HG02885 (cell line): ENCODE measurements at regions not wholly inside any gene's neighbourhood (a gene's known extent, or its start where the extent isn't known, plus 50 kb on each side); places are given as distances from the start of the nearest gene placed in this dataset.
A peak's percentile ranks its signal among the peaks of the same experiment; 100 is the strongest.
"Not testable (repeated sequence)": the region's sequence is repeated elsewhere in the genome, so short reads cannot be mapped to it uniquely, and the experiment has no call there.

Source experiments
- ATAC-seq: cut with Tn5 transposase; IDR thresholded peaks from one replicate; pipeline ENCODE4 v1.9.1; 2021; ENCODE audit warnings: mild to moderate bottlenecking; ENCODE audit not compliant: unreplicated experiment, poor library complexity

DNA sequence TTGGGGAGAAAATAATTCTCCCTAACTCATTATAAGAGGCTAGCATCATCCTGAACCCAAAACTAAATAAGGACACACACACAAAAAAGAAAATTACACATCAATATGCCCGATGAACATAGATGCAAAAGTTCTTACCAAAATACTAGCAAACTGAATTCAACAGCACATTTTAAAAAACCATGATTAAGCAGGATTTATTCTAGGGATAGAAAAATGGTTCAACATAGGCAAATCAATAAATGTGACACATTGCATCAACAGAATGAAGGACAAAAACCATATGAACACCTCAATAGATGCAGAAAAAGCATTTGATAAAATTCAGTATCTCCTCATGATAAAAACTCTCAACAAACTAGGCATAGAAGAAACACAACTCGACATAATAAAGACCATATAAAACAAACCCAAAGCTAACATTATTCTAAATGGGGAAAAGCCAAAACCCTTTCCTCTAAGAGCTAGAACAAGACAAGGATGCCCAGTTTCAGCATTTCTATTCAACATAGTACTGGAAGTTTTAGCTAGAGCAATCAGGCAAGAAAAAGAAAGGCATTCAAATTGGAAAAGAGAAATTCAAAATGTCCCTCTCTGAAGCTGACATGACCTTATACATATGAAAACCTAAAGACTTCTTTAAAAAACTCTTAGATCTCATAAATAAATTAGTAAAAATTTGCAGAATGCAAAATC is 200.9 kb downstream of the NKX6-1 start:
- ATAC-seq: no peak

DNA sequence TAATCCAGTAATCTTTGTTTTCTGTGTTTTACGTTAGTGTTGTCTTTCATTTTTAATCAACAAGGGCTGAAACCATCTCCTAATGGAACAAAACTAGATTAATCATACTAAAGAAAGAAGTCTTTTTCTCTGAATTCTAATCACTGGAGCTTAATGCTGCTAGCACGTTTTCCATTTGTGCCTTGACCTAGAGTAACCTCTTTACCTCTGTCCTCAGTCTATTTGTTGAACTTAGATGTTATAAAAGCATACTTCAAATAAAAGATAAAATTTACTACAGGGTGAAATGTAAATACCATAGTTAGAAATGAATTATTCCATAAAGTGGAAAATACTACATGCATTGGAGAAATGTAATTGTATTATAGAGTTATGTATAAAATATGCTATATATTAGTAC is 207.1 kb downstream of the NKX6-1 start:
- ATAC-seq: no peak

DNA sequence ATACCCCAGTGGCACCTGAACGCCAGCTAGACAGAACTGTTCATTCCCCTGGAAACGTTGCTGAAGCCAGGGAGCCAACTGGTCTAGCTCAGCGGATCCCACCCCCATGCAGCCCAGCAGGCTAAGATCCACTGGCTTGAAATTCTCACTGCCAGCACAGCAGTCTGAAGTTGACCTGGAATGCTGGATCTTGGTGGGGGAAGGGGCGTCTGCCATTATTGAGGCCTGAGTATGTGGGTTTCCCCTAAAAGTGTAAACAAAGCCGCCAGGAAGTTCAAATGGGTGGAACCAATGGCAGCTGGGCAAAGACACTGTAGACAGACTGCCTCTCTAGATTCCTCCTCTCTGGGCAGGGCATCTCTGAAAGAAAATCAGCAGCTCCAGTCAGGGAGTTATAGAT is 213.0 kb downstream of the NKX6-1 start:
- ATAC-seq: no peak

DNA sequence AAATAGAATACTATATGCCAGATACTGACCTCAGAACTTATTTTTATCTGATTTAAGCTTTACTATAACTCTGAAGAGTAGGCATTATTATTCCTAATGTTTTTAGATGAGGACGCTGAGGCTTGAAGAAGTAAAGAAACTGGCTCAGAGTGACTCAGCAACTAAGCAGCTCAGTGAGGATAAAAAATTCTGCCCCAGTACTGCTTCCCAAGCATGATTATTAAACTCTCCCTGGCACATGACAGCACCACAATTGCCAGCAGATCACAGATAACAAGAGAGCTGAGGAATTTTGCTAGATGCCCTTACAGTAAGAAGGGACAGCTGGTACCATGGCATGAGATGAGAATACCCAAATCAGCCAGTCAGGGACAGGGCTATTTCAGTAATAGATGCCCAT is 219.4 kb downstream of the NKX6-1 start:
- ATAC-seq: no peak

DNA sequence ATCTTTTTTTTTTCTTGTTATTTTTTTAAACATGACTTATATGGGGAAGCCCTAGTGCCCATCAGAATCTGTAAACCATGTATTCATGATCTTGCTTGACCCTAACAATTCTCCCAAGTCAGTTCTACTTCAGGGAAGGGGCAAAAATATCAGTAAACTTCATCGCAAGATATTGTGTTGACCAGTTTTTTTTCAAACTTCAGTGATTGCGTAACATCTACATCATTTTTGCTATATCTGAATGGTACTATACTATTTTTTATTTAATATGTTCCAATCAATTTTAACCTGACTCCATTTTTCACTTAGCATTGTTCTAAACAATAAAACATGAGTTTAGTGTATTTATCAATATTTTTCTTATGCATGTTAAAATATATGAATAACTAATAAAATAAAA is 221.2 kb downstream of the NKX6-1 start:
- ATAC-seq: no peak

DNA sequence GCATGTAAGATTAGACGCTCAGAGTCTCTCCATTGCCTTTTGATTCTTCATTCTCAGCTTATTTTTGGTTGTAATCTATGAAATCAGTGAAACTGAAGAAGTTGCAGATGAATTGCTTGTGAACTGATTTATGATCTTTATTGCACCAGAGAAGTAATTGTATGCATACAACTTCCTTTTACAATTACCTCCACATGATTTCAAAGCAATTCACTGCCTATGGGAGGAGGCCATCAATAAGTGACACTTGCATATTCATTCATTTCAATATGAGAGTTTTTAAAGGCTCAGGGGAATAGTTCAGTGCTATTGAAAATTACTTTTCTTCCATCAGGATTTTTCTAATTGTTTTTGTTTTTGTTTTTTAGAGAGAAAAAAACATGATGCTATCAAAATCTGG is 222.3 kb downstream of the NKX6-1 start:
- ATAC-seq: no peak

DNA sequence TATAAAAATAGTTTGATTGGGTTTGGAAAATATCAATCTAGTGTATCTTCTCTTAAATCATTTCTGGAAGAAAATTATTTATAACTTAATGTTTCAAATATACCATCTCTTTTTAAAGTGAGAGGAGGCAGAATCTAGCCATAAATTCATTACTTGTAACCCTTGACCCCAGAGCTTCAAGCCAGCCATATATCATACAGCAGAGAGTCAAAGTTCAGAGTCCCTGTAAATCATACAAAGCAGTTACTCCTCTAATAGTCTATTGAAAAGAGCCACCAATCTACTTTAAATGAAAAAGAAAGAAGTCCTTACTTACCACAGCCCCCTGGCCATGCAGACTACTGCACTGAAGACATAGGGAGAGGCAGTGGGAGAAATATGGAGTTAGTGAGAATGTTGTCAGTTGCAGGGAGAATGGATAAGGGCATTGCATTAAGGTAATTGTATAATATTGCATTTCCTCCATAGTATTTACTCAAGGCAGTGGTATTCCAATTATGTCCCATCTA is 229.5 kb downstream of the NKX6-1 start:
- no peak for ATAC-seq

DNA sequence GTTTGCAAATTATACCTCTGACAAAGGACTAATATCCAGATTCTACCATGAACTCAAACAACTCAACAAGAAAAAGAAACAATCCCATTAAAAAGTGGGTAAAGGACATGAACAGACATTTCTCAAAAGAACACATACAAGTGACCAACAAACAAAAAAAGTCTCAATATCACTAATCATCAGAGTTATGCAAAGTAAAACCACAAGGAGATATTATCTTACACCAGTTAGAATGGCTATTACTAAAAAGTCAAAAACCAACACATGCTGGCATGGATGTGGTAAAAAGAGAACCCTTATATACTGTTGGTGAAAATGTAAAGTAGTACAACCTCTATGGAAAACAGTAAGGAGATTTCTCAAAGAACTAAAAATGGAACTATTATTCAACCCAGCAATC is 234.4 kb downstream of the NKX6-1 start:
- ATAC-seq: no peak

DNA sequence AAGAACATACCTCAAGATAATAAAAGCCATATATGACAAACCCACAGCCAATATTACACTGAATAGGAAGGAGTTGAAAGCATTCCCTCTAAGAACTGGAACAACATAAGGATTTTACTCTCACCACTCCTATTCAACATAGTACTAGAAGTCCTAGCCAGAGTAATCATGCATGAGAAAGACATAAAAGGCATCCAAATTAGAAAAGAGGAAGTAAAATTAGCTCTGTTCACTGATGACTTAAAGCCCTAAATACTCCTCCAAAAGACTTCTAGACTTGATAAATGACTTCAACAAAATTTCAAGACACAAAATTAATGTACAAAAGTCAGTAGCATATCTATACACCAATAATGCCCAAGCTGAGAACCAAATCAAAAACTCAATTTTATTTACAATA is 235.7 kb downstream of the NKX6-1 start:
- peak; percentile 70 for ATAC-seq

DNA sequence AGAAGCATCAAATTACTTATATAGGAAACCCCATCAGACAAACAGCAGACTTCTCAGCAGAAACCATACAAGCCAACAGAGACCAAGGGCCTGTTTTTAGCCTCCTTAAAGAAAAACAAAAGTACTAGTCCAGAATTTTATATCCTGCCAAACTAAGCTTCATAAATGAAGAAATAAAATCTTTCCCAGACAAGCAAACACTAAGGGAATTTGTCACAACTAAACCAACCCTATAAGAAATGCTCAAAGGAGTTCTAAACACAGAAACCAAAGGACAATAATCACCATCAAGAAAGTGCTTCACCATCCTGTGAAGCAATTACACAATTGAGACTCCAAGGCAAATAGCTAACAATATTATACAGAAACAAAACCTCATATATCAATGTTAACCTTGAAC is 238.6 kb downstream of the NKX6-1 start:
- no peak for ATAC-seq

DNA sequence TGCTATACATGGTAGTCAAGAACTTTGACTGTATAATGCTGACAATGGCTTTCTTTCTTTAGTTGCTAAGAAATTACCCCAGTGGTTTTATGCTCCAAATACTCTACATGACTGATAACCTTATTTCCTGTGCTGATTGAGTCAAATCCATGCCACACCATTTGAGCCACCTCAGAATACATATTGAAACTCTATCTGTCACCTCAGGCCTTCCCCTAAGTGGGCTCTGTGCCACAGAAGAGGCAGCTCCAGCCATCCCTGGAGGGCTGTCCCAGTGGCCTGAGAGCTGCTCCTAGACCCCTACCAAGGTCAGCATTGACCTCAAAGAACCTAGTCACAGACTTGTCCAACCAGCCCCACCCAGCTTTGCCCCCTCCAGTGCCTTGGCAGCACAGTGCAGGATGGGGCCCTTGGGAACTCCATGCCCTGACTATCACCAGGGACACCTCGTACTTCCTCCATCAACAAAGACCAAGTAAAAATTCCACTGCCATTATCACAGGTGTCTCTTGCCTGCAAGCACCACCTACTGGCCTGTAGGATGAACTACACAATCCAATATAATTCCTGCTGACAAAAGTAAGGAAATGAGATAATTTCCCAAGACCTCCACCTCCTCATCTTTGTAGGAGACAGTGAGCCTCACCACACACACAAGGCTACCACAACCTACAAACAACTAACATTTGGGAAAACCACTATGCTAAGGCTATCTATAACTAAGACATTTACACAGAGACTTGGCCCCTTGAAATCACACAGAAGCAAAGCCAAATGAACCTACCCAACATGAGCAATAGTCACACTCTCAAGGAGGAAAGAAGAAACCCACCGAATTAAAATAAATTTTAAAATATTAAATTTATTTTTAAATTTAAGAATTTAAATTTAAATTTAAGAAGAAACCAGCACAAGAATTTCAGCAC is 239.9 kb downstream of the NKX6-1 start:
- peak; percentile 71 for ATAC-seq

DNA sequence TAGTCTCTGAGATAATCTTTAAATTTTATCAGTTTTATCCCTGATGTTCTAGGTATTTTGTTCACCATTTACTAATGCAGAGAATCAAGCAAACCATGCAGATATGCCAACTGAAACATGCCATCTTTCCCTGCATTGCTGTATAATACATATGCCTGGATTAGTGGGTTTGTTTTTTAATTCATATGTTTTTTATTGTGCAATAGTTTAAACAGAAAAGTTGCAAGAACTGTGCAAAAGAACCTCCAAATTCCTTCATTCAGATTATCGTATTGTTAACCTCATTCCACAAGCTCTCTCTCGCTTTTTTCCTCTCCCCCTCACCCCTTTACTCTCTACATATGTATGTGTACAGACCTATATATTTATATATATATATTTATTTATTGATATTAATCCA is 244.6 kb downstream of the NKX6-1 start:
- ATAC-seq: no peak

DNA sequence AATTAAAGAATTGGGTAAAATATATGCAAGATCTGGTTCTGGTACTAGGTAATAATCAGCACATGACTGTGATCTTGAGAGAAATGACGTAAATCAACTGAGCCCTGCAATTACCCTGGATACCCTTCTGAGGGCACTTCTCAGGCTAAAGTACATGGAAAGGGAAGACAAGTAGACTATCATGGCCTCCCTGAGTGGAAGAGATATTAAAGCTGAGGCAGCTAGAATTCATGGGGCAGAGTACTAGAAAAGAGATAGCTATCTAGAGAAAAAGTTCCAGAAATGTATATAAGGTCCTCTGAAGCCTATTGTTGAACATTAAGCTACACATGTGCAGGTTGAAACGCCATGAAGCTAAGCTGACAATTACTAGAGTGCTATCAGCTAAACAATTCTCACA is 249.6 kb downstream of the NKX6-1 start:
- no peak for ATAC-seq

DNA sequence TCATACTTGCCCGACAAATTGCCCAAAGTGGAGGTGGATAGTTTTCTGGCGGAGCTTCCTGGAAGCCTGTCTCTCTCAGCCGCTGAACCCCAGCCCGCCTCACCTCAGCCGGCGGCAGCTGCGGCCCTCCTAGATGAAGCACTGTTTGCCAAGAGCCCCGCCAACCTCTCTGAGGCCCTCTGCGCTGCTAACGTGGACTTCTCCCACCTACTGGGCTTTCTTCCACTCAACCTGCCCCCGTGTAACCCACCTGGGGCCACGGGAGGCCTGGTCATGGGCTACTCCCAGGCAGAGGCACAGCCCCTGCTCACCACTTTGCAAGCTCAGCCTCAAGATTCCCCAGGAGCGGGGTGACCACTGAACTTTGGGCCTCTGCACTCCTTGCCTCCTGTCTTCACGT is 254.1 kb downstream of the NKX6-1 start:
- not testable (repeated sequence) for ATAC-seq

DNA sequence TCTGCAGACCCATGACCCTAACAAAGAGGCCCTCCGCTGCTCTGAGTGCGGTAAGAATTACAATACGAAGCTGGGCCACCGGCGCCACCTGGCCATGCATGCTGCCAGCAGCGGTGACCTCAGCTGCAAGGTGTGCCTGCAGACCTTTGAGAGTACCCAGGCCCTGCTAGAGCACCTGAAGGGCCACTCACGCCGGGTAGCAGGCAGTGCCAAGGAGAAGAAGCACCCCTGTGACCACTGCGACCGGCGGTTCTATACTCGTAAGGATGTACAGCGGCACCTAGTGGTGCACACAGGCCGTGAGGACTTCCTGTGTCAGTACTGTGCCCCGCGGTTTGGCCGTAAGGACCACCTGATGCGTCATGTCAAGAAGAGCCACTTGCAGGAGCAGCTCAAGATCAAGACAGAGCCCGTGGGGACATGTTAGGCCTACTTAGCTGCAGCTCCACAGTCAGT is 254.7 kb downstream of the NKX6-1 start:
- ATAC-seq: not testable (repeated sequence)

DNA sequence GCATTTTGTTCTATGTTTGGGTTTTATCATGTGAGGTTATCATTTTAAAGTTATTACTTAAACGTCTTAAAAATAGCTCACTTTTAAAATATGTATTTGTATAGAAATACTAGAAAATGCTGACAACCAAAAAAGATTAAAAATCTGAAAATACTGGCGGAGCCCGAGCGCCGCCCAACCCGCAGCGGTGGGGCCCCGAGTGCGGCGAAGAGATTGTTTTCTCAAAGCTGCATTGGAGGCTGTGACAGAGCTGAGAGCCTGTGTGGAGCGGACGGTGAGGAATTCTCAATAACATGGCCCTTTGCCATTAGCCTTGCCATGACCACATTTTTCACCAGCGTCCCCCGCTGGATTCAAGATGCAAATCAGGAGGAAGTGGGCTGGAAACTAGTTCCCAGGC is 255.4 kb downstream of the NKX6-1 start:
- ATAC-seq: no peak

DNA sequence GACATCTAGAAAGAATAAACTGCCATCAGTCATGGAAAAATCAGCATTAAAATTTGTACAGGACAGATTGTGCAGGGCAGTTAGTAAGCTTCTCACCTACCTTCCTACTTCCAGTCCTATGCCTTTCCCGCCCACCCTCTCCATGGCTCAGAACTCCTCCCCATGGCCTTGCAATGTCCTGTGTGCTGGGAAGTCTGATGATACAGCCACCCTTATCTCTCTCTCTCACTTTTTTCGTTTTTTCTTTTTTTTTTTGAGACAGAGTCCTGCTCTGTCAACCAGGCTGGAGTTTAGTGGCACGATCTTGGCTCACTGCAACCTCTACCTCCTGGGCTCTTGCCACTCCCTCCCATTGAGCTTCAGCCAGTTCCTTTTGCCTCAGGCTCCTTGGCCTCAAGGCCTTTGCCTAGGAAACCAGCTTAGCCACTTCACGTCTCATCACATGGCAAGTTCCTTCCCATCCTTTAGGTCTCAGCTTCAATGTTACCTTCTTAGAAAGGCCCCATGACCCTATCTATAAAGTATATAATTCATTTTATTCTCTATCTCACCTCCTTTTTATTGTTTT is 259.7 kb downstream of the NKX6-1 start:
- ATAC-seq: no peak

DNA sequence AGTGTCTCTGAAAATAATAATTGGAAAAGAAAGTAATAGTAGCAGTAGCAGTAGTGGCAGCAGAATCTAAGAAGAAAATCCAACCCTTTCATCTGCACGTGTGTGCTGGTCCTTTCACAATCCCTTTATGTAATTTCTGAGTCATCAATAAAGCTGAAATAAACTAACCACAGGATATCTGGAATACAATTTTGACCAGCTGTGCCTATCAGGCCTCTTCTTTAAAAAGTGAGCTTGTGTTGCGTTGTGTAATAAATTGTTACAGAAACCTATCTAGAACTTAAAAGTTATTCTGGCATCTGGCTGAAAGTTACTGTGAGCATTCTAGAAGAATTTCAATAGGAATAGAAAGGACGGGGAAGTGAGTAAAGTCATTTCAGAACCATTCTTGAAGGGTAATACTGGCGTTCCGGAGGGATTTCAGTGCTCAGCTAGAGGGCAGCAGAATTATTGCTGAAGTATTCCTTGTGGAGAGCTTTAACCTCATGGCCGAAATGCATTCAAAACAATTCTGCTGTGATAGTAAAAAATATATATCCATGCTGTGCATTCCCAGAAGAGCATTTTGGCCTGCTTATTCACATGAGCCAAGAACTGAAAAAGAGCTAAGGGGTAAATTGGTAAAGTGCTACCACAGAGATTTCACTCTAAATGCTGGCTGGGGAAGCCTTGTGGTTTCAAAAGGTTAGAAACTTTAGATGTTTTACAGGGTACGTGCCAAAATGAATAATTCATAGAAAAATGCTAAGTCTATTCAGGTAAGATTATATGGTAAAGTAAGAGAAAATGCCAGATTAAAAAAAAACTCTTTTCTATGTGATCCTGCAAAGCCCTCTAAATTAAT is 260.6 kb downstream of the NKX6-1 start:
- ATAC-seq: no peak

DNA sequence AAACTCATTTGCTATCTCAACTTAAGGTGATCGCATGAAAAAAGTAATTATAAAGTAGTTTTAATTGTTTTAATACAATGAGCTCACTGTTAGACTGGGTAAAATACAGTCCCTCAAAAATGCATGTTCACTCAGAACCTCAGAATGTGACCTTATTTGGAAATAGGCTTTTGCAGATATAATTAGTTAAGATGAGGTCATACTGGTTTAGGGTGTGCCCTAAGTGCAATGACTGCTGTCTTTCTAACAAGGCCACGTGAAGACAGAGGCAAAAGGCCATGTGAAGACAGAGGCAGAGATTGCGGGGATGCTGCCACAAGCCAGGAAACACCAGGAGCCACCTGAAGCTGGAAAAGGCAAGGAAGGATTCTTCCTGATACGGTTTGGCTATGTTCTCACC is 262.1 kb downstream of the NKX6-1 start:
- ATAC-seq: no peak
